Naive thymus-derived CD4-positive, alpha-beta T cell (primary cell): ENCODE measurements at regions not wholly inside any gene's neighbourhood (a gene's known extent, or its start where the extent isn't known, plus 50 kb on each side); places are given as distances from the start of the nearest gene placed in this dataset.

Experiments used
- ATAC-seq: fragments of 150-1000 bp; cut with Tn5 transposase; 2 replicates; pipeline ENCODE4 v1.10.0; 2021; ENCODE audit warnings: mild to moderate bottlenecking, moderate library complexity
- CTCF ChIA-PET: fragments of 350-600 bp; sonication (Branson Sonifier 250); formaldehyde crosslinking; loops from one replicate; lab custom pipeline; 2021; ENCODE audit warnings: antibody characterized with exemption; lab: Charles Lee
- POLR2A ChIA-PET: fragments of 350-600 bp; sonication (Branson Sonifier 250); formaldehyde crosslinking; loops from one replicate; lab custom pipeline; 2021; ENCODE audit warnings: antibody characterized with exemption, inconsistent platforms; lab: Charles Lee
- DNase-seq, 9 donors: peaks; one replicate each; pipeline versions ENCODE4 v3.0.0 to v3.0.0-alpha.2; 2020 to 2022; ENCODE audit warnings: mixed read lengths in 1 of 9
- H3K27ac ChIP-seq: one replicate; pipeline ENCODE4 v1.7.0; 2013; ENCODE audit warnings: mild to moderate bottlenecking, low read depth, low read length, moderate library complexity
- H3K27me3 ChIP-seq, 2 donors: one replicate each; pipeline ENCODE4 v1.7.0; 2013; ENCODE audit warnings: low read length in 2 of 2, mild to moderate bottlenecking in 2 of 2, moderate library complexity in 2 of 2; ENCODE audit not compliant: control insufficient read depth in 2 of 2, insufficient read depth in 2 of 2
- H3K36me3 ChIP-seq, 3 experiments: 1 replicate in 2 of 3; 2 replicates in 1 of 3; pipeline ENCODE4 v1.7.0; 2013; ENCODE audit warnings: low read length in 3 of 3, mild to moderate bottlenecking in 3 of 3, moderate library complexity in 1 of 3; ENCODE audit not compliant: insufficient read depth in 3 of 3, control insufficient read depth in 2 of 3
- H3K4me1 ChIP-seq, 2 donors: one replicate each; pipeline ENCODE4 v1.7.0; 2013; ENCODE audit warnings: low read length in 2 of 2, mild to moderate bottlenecking in 2 of 2, moderate library complexity in 1 of 2; ENCODE audit not compliant: control insufficient read depth in 2 of 2, insufficient read depth in 2 of 2
- H3K4me3 ChIP-seq: 2 replicates; pipeline ENCODE4 v1.7.0; 2013; ENCODE audit warnings: mild to moderate bottlenecking, low read length
- H3K9me3 ChIP-seq, 3 experiments: 1 replicate in 2 of 3; 2 replicates in 1 of 3; pipeline ENCODE4 v1.7.0; 2013; ENCODE audit warnings: low read length in 3 of 3; ENCODE audit not compliant: control insufficient read depth in 2 of 3
- H3K27ac Mint-ChIP-seq, 9 donors: one replicate each; pipeline ENCODE4 v1.8.0; 2020 to 2022; ENCODE audit warnings: mixed read lengths in 9 of 9, mild to moderate bottlenecking in 8 of 9, moderate library complexity in 5 of 9, inconsistent platforms in 2 of 9
- H3K27me3 Mint-ChIP-seq, 5 donors: one replicate each; pipeline ENCODE4 v1.8.0; 2021 to 2022; ENCODE audit warnings: mixed read lengths in 5 of 5, mild to moderate bottlenecking in 1 of 5
- H3K36me3 Mint-ChIP-seq, 5 donors: one replicate each; pipeline ENCODE4 v1.8.0; 2020 to 2022; ENCODE audit warnings: mixed read lengths in 5 of 5, mild to moderate bottlenecking in 3 of 5, inconsistent platforms in 1 of 5
- H3K4me1 Mint-ChIP-seq, 7 donors: one replicate each; pipeline ENCODE4 v1.8.0; 2020 to 2022; ENCODE audit warnings: mixed read lengths in 7 of 7, mild to moderate bottlenecking in 3 of 7, inconsistent platforms in 1 of 7
- H3K4me3 Mint-ChIP-seq, 10 donors: one replicate each; pipeline ENCODE4 v1.8.0; 2020 to 2022; ENCODE audit warnings: mild to moderate bottlenecking in 10 of 10, mixed read lengths in 10 of 10, moderate library complexity in 6 of 10, inconsistent platforms in 2 of 10
- H3K9me3 Mint-ChIP-seq, 11 donors: one replicate each; pipeline ENCODE4 v1.8.0; 2020 to 2022; ENCODE audit warnings: mixed read lengths in 11 of 11, mild to moderate bottlenecking in 4 of 11, inconsistent platforms in 1 of 11, moderate library complexity in 1 of 11
- intact Hi-C, 2 donors: fragments of 100-400 bp; cut with micrococcal nuclease; formaldehyde crosslinking; loops; one replicate each; pipeline ENCODE4 v1.15.1; 2023

- no peaks in the 10 kb centered on the region for H3K36me3 ChIP-seq
- no peaks in the 10 kb centered on the region for H3K9me3 ChIP-seq
- no peaks in the 10 kb centered on the region for H3K36me3 Mint-ChIP-seq
- H3K9me3 Mint-ChIP-seq, result peaks cover 0 to under 1% (median 0%) of the 10 kb centered on the region in 11 donors
- no peaks in the 10 kb centered on the region for H3K4me1 Mint-ChIP-seq
- H3K4me3 ChIP-seq, result no peak overlapping the region
- CTCF ChIA-PET, result no interaction called here
- intact Hi-C loops, result no loop called here
- H3K27ac Mint-ChIP-seq, result no peak overlapping the region
- no peaks in the 10 kb centered on the region for H3K4me1 ChIP-seq
- no peak overlapping the region for H3K4me3 Mint-ChIP-seq
- peaks cover 0 to 15% (median 7%) of the 10 kb centered on the region in 5 donors for H3K27me3 Mint-ChIP-seq
- no peaks in the 10 kb centered on the region for H3K27me3 ChIP-seq
- POLR2A ChIA-PET, result no interaction called here
- no peak for DNase-seq
- H3K27ac ChIP-seq, result no peak overlapping the region
- no peak for ATAC-seq
These were observed 77.4 kb upstream of the NBEA start for GRCh38 chr13:34864671-34865070.

- ATAC-seq, result no peak
- no peak overlapping the region for H3K4me3 ChIP-seq
- Mint-ChIP-seq H3K4me1 (no peaks in the 10 kb centered on the region), H3K9me3 (no peaks in the 10 kb centered on the region), H3K4me3 (no peak overlapping the region), H3K27me3 (peaks cover 0 to 9% (median 7%) of the 10 kb centered on the region in 5 donors), H3K36me3 (no peaks in the 10 kb centered on the region), H3K27ac (no peak overlapping the region)
- ChIA-PET CTCF (no interaction called here), POLR2A (no interaction called here)
- no peaks in the 10 kb centered on the region for H3K27me3 ChIP-seq
- DNase-seq, result no peak
- no peak overlapping the region for H3K27ac ChIP-seq
- intact Hi-C loops, result no loop called here
- H3K4me1 ChIP-seq, result no peaks in the 10 kb centered on the region
- H3K9me3 ChIP-seq, result no peaks in the 10 kb centered on the region
- no peaks in the 10 kb centered on the region for H3K36me3 ChIP-seq
These were observed 74.5 kb upstream of the NBEA start for GRCh38 chr13:34867590-34867989.

- DNase-seq (no peak), ATAC-seq (no peak)
- intact Hi-C loops, result no loop called here
- no peak overlapping the region for H3K4me3 Mint-ChIP-seq
- H3K27me3 Mint-ChIP-seq, result peaks cover 0 to 9% (median 7%) of the 10 kb centered on the region in 5 donors
- H3K4me1 ChIP-seq, result no peaks in the 10 kb centered on the region
- H3K27ac Mint-ChIP-seq, result no peak overlapping the region
- H3K36me3 Mint-ChIP-seq, result no peaks in the 10 kb centered on the region
- H3K27me3 ChIP-seq, result no peaks in the 10 kb centered on the region
- ChIA-PET POLR2A (no interaction called here), CTCF (no interaction called here)
- H3K27ac ChIP-seq, result no peak overlapping the region
- H3K9me3 ChIP-seq, result no peaks in the 10 kb centered on the region
- H3K4me3 ChIP-seq, result no peak overlapping the region
- H3K4me1 Mint-ChIP-seq, result no peaks in the 10 kb centered on the region
- H3K9me3 Mint-ChIP-seq, result no peaks in the 10 kb centered on the region
- no peaks in the 10 kb centered on the region for H3K36me3 ChIP-seq
These were observed 73.3 kb upstream of the NBEA start for GRCh38 chr13:34868733-34869132.

- Mint-ChIP-seq H3K4me3 (no peak overlapping the region), H3K9me3 (no peaks in the 10 kb centered on the region), H3K4me1 (no peaks in the 10 kb centered on the region), H3K27ac (no peak overlapping the region), H3K36me3 (no peaks in the 10 kb centered on the region), H3K27me3 (peaks cover 0 to 12% (median 7%) of the 10 kb centered on the region in 5 donors)
- Histone ChIP-seq H3K4me1 (no peaks in the 10 kb centered on the region), H3K27ac (no peak overlapping the region), H3K36me3 (no peaks in the 10 kb centered on the region), H3K4me3 (no peak overlapping the region), H3K27me3 (no peaks in the 10 kb centered on the region), H3K9me3 (no peaks in the 10 kb centered on the region)
- POLR2A ChIA-PET, result no interaction called here
- intact Hi-C loops, result no loop called here
- no peak for DNase-seq
- CTCF ChIA-PET, result no interaction called here
- no peak for ATAC-seq
These were observed 72.4 kb upstream of the NBEA start for GRCh38 chr13:34869696-34870095.

GRCh38 chr13:34878329-34878728, 63.7 kb upstream of the NBEA start:
- CTCF ChIA-PET, result no interaction called here
- no peaks in the 10 kb centered on the region for H3K27me3 ChIP-seq
- POLR2A ChIA-PET, result no interaction called here

GRCh38 chr13:34879851-34880250, 62.2 kb upstream of the NBEA start:
- Mint-ChIP-seq H3K4me1 (no peaks in the 10 kb centered on the region), H3K9me3 (peaks cover 0 to 3% (median 0%) of the 10 kb centered on the region in 11 donors), H3K27me3 (peaks cover 0 to 16% (median 4%) of the 10 kb centered on the region in 5 donors), H3K27ac (no peak overlapping the region), H3K4me3 (no peak overlapping the region), H3K36me3 (no peaks in the 10 kb centered on the region)
- intact Hi-C loops, result no loop called here
- no peaks in the 10 kb centered on the region for H3K27me3 ChIP-seq
- ATAC-seq, result no peak
- no peak for DNase-seq
- ChIA-PET CTCF (no interaction called here), POLR2A (no interaction called here)
- H3K9me3 ChIP-seq, result no peaks in the 10 kb centered on the region
- no peak overlapping the region for H3K4me3 ChIP-seq
- H3K36me3 ChIP-seq, result no peaks in the 10 kb centered on the region
- H3K27ac ChIP-seq, result no peak overlapping the region
- no peaks in the 10 kb centered on the region for H3K4me1 ChIP-seq

More at GRCh38 chr13:34878329-34878728, 63.7 kb upstream of the NBEA start:
- Mint-ChIP-seq H3K27me3 (peaks cover 0 to 20% (median 4%) of the 10 kb centered on the region in 5 donors), H3K36me3 (no peaks in the 10 kb centered on the region), H3K4me1 (no peaks in the 10 kb centered on the region), H3K4me3 (no peak overlapping the region), H3K27ac (no peak overlapping the region), H3K9me3 (peaks cover 0 to 3% (median 0%) of the 10 kb centered on the region in 11 donors)
- no peak overlapping the region for H3K4me3 ChIP-seq
- DNase-seq (no peak), ATAC-seq (no peak)
- intact Hi-C loops, result no loop called here
- no peaks in the 10 kb centered on the region for H3K9me3 ChIP-seq
- no peak overlapping the region for H3K27ac ChIP-seq
- H3K36me3 ChIP-seq, result no peaks in the 10 kb centered on the region
- no peaks in the 10 kb centered on the region for H3K4me1 ChIP-seq

- H3K4me3 ChIP-seq, result no peak overlapping the region
- H3K27me3 ChIP-seq, result no peaks in the 10 kb centered on the region
- ChIA-PET POLR2A (no interaction called here), CTCF (no interaction called here)
- H3K9me3 ChIP-seq, result no peaks in the 10 kb centered on the region
- H3K4me1 ChIP-seq, result no peaks in the 10 kb centered on the region
- H3K27ac ChIP-seq, result no peak overlapping the region
- no peaks in the 10 kb centered on the region for H3K36me3 Mint-ChIP-seq
- peaks cover 0 to 12% (median 4%) of the 10 kb centered on the region in 5 donors for H3K27me3 Mint-ChIP-seq
- H3K9me3 Mint-ChIP-seq, result peaks cover 0 to 3% (median 0%) of the 10 kb centered on the region in 11 donors
- ATAC-seq (no peak), DNase-seq (no peak)
- H3K27ac Mint-ChIP-seq, result no peak overlapping the region
- no peak overlapping the region for H3K4me3 Mint-ChIP-seq
- intact Hi-C loops, result no loop called here
- H3K36me3 ChIP-seq, result no peaks in the 10 kb centered on the region
- H3K4me1 Mint-ChIP-seq, result no peaks in the 10 kb centered on the region
These were observed 60.6 kb upstream of the NBEA start for GRCh38 chr13:34881494-34881893.
